Activated CD4-positive, CD25-positive, alpha-beta regulatory T cell treated with anti-CD3 and anti-CD28 coated beads, Interleukin-2, amount 50 U/mL, for 72 hours (primary cell): ENCODE measurements at regions not wholly inside any gene's neighbourhood (a gene's known extent, or its start where the extent isn't known, plus 50 kb on each side); places are given as distances from the start of the nearest gene placed in this dataset.
A peak's percentile ranks its signal among the peaks of the same experiment; 100 is the strongest.

Source experiments
- DNase-seq: peaks from one replicate; pipeline ENCODE4 v3.0.0; 2021

- no peak for DNase-seq
These were observed 342.4 kb downstream of the BCOR start for GRCh38 chrX:39755143-39756032.

GRCh38 chrX:39756086-39756883 is 341.5 kb downstream of the BCOR start:
- no peak for DNase-seq

GRCh38 chrX:39757971-39758370 is 339.8 kb downstream of the BCOR start:
- DNase-seq = no peak

- no peak for DNase-seq
These were observed 338.8 kb downstream of the BCOR start for GRCh38 chrX:39758791-39759525.

GRCh38 chrX:39759526-39760224 is 338.1 kb downstream of the BCOR start:
- no peak for DNase-seq

GRCh38 chrX:39760930-39761329 is 336.8 kb downstream of the BCOR start:
- DNase-seq = no peak

GRCh38 chrX:39762266-39762841 is 335.4 kb downstream of the BCOR start:
- no peak for DNase-seq

GRCh38 chrX:39764441-39764914 is 333.3 kb downstream of the BCOR start:
- DNase-seq = no peak

- DNase-seq = no peak
These were observed 332.4 kb downstream of the BCOR start for GRCh38 chrX:39765327-39765726.

- DNase-seq = no peak
These were observed 331.6 kb downstream of the BCOR start for GRCh38 chrX:39766085-39766726.

GRCh38 chrX:39766855-39767254 is 330.9 kb downstream of the BCOR start:
- no peak for DNase-seq

GRCh38 chrX:39767446-39767845 is 330.3 kb downstream of the BCOR start:
- no peak for DNase-seq

GRCh38 chrX:39769748-39770147 is 328.0 kb downstream of the BCOR start:
- no peak for DNase-seq

- no peak for DNase-seq
These were observed 326.7 kb downstream of the BCOR start for GRCh38 chrX:39771089-39771488.

- peak; percentile 45 for DNase-seq
These were observed 325.5 kb downstream of the BCOR start for GRCh38 chrX:39772057-39772832.

GRCh38 chrX:39773150-39773549 is 324.6 kb downstream of the BCOR start:
- no peak for DNase-seq

- DNase-seq = no peak
These were observed 323.6 kb downstream of the BCOR start for GRCh38 chrX:39773923-39774773.

GRCh38 chrX:39774774-39775328 is 322.9 kb downstream of the BCOR start:
- no peak for DNase-seq

- no peak for DNase-seq
These were observed 320.1 kb downstream of the BCOR start for GRCh38 chrX:39777623-39778025.
